ENCODE measurements at regions not wholly inside any gene's neighbourhood (a gene's known extent, or its start where the extent isn't known, plus 50 kb on each side); places are given as distances from the start of the nearest gene placed in this dataset.

DNA sequence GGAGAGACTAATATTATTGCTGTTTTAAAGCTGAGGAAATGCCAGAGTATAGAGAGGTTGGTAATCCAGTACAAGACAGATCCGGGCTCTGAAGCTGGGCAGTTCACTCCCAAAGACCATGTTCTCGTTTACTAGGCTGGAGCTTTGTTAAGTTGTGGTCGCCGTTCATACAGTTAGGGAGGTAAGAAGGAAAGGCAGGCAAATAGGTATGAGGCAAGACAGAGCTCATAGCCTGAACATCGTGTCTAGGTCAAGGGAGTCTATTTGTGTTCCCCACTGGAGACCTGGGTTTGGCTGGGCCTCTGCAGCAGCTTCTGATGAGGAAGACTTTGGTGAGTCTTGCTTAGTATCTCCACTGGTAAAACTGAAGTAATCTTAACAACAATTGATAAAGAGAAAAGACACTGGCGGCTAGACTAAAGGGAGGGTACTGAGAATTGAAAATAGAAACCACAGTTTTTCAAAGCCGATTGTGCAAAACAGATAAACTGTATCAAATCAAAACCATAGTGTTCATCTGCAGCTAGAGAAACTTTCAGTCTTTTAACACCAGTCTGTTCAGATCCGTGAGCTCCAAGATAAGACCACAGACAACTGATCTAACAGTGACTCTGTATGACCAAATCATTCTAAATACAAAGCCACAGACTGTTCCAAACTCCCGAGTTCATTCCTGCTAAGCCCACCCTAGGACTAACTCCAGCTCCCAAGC, 217.0 kb upstream of the FAM78B start:
- Histone ChIP-seq H3K4me1 (replicated peaks in 1 of 4; ENCODE audit: control insufficient read depth in 3 of 4, insufficient read depth in 4 of 4, low read length in 3 of 4) (peaks cover 2 to 24% (median 19%) of the 10 kb centered on the region in 4 experiments; a peak in 6 of 7 replicates), H3K23me2 (ENCODE audit: low read depth, low read length) (no peaks in the 10 kb centered on the region), H2BK120ac (replicated peaks; ENCODE audit: low read depth, low read length) (no peak overlapping the region), H3K79me2 (ENCODE audit: control insufficient read depth in 1 of 2, insufficient read depth in 2 of 2, low read length in 2 of 2) (no peaks in the 10 kb centered on the region), H3K14ac (ENCODE audit: insufficient read length) (no peak overlapping the region), H4K91ac (replicated peaks; ENCODE audit: insufficient read length, low read length) (no peak overlapping the region), H3K9me3 (ENCODE audit: insufficient read depth in 2 of 2, low read depth in 1 of 2, low read length in 1 of 2) (no peaks in the 10 kb centered on the region), H3K23ac (ENCODE audit: insufficient read length) (no peak overlapping the region), H3K4ac (replicated peaks; ENCODE audit: insufficient read length, low read depth, low read length) (no peak overlapping the region), H3K56ac (replicated peaks; ENCODE audit: insufficient read length, low read depth, low read length) (no peak overlapping the region), H3K9ac (replicated peaks in 1 of 4; ENCODE audit: extremely low read depth in 1 of 4, low read depth in 3 of 4, low read length in 3 of 4) (no peak overlapping the region), H2BK15ac (ENCODE audit: low read length) (no peak overlapping the region), H4K5ac (ENCODE audit: insufficient read length, low read depth, low read length) (no peak overlapping the region), H2BK20ac (ENCODE audit: low read length) (no peak overlapping the region), H3K36me3 (ENCODE audit: control insufficient read depth in 2 of 4, insufficient read depth in 4 of 4, low read length in 3 of 4) (no peaks in the 10 kb centered on the region), H2AFZ (ENCODE audit: low read length) (no peak overlapping the region), H3K4me2 (ENCODE audit: insufficient read depth in 1 of 2, low read depth in 2 of 2, low read length in 2 of 2) (peak overlapping the region; percentile 18 to 45; a peak in 3 of 4 replicates), H4K20me1 (replicated peaks in 1 of 2; ENCODE audit: control insufficient read depth in 1 of 2, insufficient read depth in 2 of 2, low read length in 2 of 2) (no peaks in the 10 kb centered on the region), H3K79me1 (ENCODE audit: low read depth, low read length) (no peaks in the 10 kb centered on the region), H3K4me3 (ENCODE audit: extremely low read depth in 1 of 4, insufficient read depth in 2 of 4, low read depth in 3 of 4, low read length in 4 of 4) (peak overlapping the region in 2 of 4 experiments; percentile 10 to 30; a peak in 3 of 8 replicates), H2AK5ac (ENCODE audit: low read depth, low read length) (no peak overlapping the region), H3K27me3 (replicated peaks in 1 of 4; ENCODE audit: control insufficient read depth in 3 of 4, extremely low read depth in 1 of 4, insufficient read depth in 3 of 4, low read length in 3 of 4) (peaks cover 0 to 9% (median 2%) of the 10 kb centered on the region in 4 experiments; a peak in 4 of 7 replicates), H2BK5ac (ENCODE audit: low read depth, low read length) (no peak overlapping the region), H3K18ac (ENCODE audit: extremely low read depth, low read length) (no peak overlapping the region), H3K27ac (ENCODE audit: low read depth, low read length) (no peak overlapping the region), H2BK12ac (ENCODE audit: low read depth, low read length) (no peak overlapping the region), H4K8ac (ENCODE audit: extremely low read depth, insufficient read depth, low read length) (no peak overlapping the region)
- FAIRE-seq = no peak
- ChIA-PET CTCF (ENCODE audit: partially characterized antibody) (interaction anchor here (0.6 to 1.8 kb wide), 6 partner anchors 10 to 482 kb away, joined by 3 to 7 read pairs (median 3); no protein-coding TSS in a partner anchor), POLR2A (ENCODE audit: partially characterized antibody) (no interaction called here)
- no peak for DNase-seq (ENCODE audit: low read depth in 1 of 2, low spot score in 2 of 2)
- WGBS, 2 experiments (ENCODE audit: extremely low coverage in 1 of 2, insufficient coverage in 1 of 2, insufficient read length in 1 of 2, insufficient replicate concordance in 2 of 2, low coverage in 1 of 2, low lambda C conversion rate in 2 of 2, missing lambda C conversion rate in 1 of 2) = 56% methylated on average over 9 of the region's 9 CpGs; no CpG with 5 or more reads in 1 of the 2 experiments
- no peak for TF ChIP-seq POU5F1 (IDR thresholded peaks at IDR 0.05; ENCODE audit: low read depth, low read length)

All from H1 (cell line).